ENCODE measurements at regions not wholly inside any gene's neighbourhood (a gene's known extent, or its start where the extent isn't known, plus 50 kb on each side); places are given as distances from the start of the nearest gene placed in this dataset.

DNA sequence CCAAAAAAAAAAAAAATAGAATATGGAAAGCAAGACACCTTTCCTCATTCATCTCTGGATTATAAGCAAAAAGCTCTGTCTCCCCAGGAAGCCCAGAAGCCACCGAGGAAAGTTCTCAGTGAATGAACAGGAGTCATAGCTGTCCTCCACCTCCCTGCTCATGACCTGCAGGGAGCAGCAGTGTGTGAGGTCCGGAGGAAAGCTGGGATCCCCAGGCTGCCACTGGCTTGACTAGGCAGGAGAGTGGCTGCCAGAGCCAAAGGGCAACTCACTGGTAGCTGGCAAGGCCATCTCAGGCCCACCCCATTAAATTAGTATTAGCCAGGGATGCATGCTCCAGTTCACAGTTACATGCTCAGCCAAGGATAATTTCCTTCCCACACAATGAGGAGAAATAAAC lies 191.6 kb upstream of the STT3B start:
- DNase-seq (ENCODE audit: low read depth in 2 of 2) = no peak

GRCh38 chr3:31343075-31343474 lies 189.7 kb upstream of the STT3B start:
- no peak for DNase-seq (ENCODE audit: low read depth in 2 of 2)

GRCh38 chr3:31345581-31345980 lies 187.1 kb upstream of the STT3B start:
- DNase-seq (ENCODE audit: low read depth in 2 of 2) = no peak

DNA sequence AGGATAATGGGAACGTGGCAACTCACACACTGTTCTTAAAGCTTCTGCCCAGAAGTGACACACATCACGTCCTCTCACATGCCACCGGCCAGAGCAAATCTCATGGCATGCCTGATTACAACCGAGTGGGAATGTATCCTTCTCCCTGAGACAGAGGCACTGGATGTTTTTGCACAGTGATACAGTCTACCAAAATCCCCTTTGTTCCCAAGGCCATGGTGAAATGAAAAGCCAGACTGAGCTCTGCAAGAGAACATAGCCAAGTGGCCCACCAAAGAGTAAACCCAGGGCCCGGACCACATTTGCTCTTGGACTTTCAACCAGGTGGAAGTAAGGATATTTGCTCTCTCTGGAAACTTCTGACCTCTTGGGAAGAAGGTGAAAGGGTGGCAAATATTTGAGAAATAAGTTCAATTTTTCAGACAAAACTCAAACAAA lies 186.2 kb upstream of the STT3B start:
- DNase-seq (ENCODE audit: low read depth in 2 of 2) = no peak

GRCh38 chr3:31349001-31349748 lies 183.6 kb upstream of the STT3B start:
- DNase-seq (ENCODE audit: low read depth in 2 of 2) = no peak

DNA sequence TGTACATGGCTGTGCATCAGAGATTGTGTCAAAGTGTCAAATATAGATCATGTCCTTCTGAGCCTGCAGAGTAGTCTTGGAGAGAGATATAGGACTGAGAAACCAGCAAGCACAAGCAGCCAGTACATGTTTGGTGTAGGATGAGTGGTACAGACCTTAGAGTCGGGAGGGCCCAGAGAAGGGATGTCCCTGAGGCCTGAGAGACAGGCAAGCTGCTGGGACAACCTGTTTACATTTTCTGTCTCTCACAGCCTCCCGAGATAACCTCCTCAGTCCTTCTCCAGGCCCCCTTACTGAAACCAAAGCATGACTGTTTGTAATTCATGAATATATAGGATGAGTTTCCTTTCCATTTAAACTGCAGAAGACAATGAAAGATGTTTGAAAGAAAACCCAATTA lies 182.4 kb upstream of the STT3B start:
- no peak for DNase-seq (ENCODE audit: low read depth in 2 of 2)

DNA sequence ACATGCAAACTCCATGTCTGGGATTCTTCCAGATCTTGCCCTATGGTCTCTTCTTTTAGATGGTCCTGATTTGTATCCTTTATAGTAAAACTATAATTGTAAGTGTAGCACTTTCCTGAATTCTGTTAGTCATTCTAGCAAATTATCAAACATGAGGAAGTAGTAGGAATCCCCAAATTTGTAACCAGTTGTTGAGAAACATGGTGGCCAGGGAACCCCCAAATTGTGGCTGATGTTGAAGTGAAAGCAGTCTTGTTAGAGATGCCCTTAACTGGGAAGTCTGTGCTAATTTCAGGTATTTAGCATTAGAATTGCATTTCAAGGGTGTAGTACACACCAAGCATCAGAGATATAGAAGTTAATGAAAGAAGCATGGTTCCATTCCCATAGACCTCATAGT lies 180.4 kb upstream of the STT3B start:
- no peak for DNase-seq (ENCODE audit: low read depth in 2 of 2)

GRCh38 chr3:31353166-31353565 lies 179.6 kb upstream of the STT3B start:
- no peak for DNase-seq (ENCODE audit: low read depth in 2 of 2)

DNA sequence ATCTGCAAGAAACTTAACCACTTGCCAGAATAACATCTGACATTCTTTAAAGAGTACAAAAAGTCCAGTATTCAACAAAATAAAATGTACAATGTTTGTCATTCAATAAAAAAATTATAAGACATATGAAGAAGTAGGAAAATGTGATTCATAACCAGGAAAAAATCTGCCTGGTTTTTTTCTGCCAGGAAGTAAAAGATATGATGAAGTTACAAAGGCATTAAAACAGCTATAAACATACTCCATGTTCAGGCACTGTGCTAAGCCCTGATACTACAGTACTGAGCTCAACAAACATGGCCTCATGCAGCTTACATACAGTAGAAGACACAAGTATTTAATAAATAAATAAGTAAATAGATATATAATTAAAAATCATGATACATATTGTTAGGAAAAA lies 178.4 kb upstream of the STT3B start:
- no peak for DNase-seq (ENCODE audit: low read depth in 2 of 2)

GRCh38 chr3:31355807-31356206 lies 176.9 kb upstream of the STT3B start:
- no peak for DNase-seq (ENCODE audit: low read depth in 2 of 2)

GRCh38 chr3:31356941-31357340 lies 175.8 kb upstream of the STT3B start:
- no peak for DNase-seq (ENCODE audit: low read depth in 2 of 2)

- DNase-seq (ENCODE audit: low read depth in 2 of 2) = no peak
These were observed 175.3 kb upstream of the STT3B start for GRCh38 chr3:31357451-31357850.

- DNase-seq (ENCODE audit: low read depth in 2 of 2) = no peak
These were observed 174.2 kb upstream of the STT3B start for GRCh38 chr3:31358473-31359070.

- no peak for DNase-seq (ENCODE audit: low read depth in 2 of 2)
These were observed 171.1 kb upstream of the STT3B start for GRCh38 chr3:31361371-31362273.

- no peak for DNase-seq (ENCODE audit: low read depth in 2 of 2)
These were observed 168.5 kb upstream of the STT3B start for GRCh38 chr3:31364188-31364587.

- no peak for DNase-seq (ENCODE audit: low read depth in 2 of 2)
These were observed 168.0 kb upstream of the STT3B start for GRCh38 chr3:31364711-31365110.

DNA sequence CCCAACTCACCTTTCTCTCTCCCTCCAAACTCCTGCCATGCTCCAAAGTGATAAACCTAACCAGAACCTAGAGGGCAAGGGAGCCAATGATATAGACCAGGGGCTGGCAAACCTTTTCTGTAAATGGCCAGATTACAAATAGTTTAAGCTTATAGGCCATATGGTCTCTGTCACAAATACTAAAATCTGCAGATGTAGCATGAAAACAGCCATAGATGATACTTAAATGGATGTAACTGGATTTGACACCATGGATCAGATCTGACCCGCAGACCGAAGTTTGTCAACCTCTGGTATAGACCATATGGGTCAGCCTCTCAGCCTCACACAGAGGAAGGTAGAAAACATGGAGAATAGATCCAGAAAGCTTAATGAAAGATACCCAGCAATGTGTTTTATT lies 165.2 kb upstream of the STT3B start:
- no peak for DNase-seq (ENCODE audit: low read depth in 2 of 2)

GRCh38 chr3:31369637-31370379 lies 162.9 kb upstream of the STT3B start:
- no peak for DNase-seq (ENCODE audit: low read depth in 2 of 2)

DNA sequence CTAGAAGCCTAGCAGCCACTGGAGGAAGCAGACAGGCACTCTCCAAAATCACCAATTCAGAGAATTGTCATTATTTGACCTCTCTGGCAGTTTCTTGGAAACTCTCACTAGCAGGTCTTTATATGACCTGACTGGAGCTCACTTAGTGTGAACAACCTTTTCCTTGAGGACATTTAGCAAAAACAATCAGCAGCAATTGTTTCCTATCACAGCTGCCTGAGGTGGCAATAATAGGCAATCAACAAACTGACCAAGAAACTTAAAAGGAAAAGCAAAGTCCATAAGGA lies 162.4 kb upstream of the STT3B start:
- DNase-seq (ENCODE audit: low read depth in 2 of 2) = no peak

GRCh38 chr3:31370681-31371080 lies 162.0 kb upstream of the STT3B start:
- no peak for DNase-seq (ENCODE audit: low read depth in 2 of 2)

GRCh38 chr3:31371484-31372177 lies 161.1 kb upstream of the STT3B start:
- DNase-seq (ENCODE audit: low read depth in 2 of 2) = no peak

GRCh38 chr3:31373681-31374080 lies 159.0 kb upstream of the STT3B start:
- no peak for DNase-seq (ENCODE audit: low read depth in 2 of 2)

Measured in activated CD4-positive, alpha-beta T cell treated with anti-CD3 and anti-CD28 coated beads for 24 hours (primary cell).